ENCODE measurements at regions not wholly inside any gene's neighbourhood (a gene's known extent, or its start where the extent isn't known, plus 50 kb on each side); places are given as distances from the start of the nearest gene placed in this dataset.

DNA sequence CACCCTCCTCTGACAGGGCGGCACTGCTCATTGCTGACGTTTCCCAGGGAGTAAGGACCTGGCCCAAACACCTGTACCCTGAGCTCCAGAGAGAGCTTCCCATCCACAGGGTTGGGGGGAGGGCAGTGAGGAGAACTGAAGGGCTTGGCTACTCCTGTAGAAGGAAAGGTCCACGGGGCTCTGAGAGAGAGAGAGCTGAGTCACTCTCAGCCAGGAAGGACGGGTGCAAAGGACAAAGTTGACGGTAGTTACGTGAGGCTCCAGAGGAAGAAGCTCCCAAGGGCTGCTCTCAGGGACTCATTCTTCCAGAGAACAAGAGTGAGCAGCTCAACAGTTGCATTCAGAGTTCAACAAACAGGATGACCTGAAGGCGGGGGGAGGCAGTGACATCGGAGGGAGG, 852.5 kb downstream of the GALR1 start:
- no peak for DNase-seq (ENCODE audit: low read depth, low spot score)
- TF ChIP-seq, protein P1, sequence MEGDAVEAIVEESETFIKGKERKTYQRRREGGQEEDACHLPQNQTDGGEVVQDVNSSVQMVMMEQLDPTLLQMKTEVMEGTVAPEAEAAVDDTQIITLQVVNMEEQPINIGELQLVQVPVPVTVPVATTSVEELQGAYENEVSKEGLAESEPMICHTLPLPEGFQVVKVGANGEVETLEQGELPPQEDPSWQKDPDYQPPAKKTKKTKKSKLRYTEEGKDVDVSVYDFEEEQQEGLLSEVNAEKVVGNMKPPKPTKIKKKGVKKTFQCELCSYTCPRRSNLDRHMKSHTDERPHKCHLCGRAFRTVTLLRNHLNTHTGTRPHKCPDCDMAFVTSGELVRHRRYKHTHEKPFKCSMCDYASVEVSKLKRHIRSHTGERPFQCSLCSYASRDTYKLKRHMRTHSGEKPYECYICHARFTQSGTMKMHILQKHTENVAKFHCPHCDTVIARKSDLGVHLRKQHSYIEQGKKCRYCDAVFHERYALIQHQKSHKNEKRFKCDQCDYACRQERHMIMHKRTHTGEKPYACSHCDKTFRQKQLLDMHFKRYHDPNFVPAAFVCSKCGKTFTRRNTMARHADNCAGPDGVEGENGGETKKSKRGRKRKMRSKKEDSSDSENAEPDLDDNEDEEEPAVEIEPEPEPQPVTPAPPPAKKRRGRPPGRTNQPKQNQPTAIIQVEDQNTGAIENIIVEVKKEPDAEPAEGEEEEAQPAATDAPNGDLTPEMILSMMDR (IDR thresholded peaks at IDR 0.05; ENCODE audit: low read depth, low read length), result no peak
- no peak overlapping the region for H3K4me3 ChIP-seq (ENCODE audit: low read depth, low read length)
- in situ Hi-C loops (cut with HindIII; ENCODE audit: low sequenced_read_pairs), result no loop called here

GRCh38 chr18:78105611-78106010, 856.0 kb downstream of the GALR1 start:
- no peak for DNase-seq (ENCODE audit: low read depth, low spot score)
- H3K4me3 ChIP-seq (ENCODE audit: low read depth, low read length), result no peak overlapping the region
- in situ Hi-C loops (cut with HindIII; ENCODE audit: low sequenced_read_pairs), result no loop called here
- TF ChIP-seq, protein P1 (IDR thresholded peaks at IDR 0.05; ENCODE audit: low read depth, low read length), result no peak

DNA sequence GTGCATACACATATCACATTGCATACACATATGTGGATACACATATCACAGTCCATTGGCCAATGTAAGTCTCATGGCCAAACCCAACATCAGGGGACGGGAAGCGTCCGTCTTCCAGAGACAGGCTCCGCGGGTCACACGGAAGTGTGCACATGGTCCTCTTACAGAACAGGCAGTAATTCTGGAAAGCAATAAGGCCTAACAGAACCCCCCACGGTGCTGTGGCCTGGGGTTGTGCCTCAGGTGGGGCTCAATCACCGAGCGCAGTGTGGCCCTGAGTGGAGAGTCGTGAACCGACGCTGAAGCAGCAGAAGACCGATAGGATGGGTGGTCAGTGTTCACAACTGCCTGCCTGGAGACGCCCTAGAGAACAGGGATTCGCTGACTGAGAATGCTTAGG, 857.3 kb downstream of the GALR1 start:
- in situ Hi-C loops (cut with HindIII; ENCODE audit: low sequenced_read_pairs), result no loop called here
- TF ChIP-seq, protein P1 (IDR thresholded peaks at IDR 0.05; ENCODE audit: low read depth, low read length), result no peak

DNA sequence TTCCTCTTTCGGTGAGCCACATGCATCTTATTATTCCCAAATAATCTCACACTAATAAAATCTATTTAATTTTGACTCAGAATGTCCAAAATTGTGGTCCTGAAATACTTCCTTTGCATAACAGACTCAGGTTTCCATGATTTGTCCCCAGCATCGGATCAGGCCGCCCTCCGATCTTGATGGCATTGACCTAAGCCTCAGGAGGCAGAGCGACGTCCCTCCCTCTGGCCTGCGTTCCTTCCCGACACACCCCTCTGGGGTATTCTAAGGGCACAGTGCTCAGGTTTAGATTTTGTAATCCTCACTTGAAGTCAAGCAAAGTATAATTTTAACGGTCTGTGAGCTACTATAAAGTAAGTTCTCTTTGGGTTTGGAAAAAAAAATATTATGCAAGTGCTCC, 857.7 kb downstream of the GALR1 start:
- H3K4me3 ChIP-seq (ENCODE audit: low read depth, low read length), result no peak overlapping the region
- TF ChIP-seq, protein P1 (IDR thresholded peaks at IDR 0.05; ENCODE audit: low read depth, low read length), result no peak
- in situ Hi-C loops (cut with HindIII; ENCODE audit: low sequenced_read_pairs), result no loop called here
- DNase-seq (ENCODE audit: low read depth, low spot score), result no peak

More for the DNA sequence above, 857.3 kb downstream of the GALR1 start:
- DNase-seq (ENCODE audit: low read depth, low spot score), result no peak
- no peak overlapping the region for H3K4me3 ChIP-seq (ENCODE audit: low read depth, low read length)

- in situ Hi-C loops (cut with HindIII; ENCODE audit: low sequenced_read_pairs), result no loop called here
- H3K4me3 ChIP-seq (ENCODE audit: low read depth, low read length), result no peak overlapping the region
- no peak for DNase-seq (ENCODE audit: low read depth, low spot score)
- TF ChIP-seq, protein P1 (IDR thresholded peaks at IDR 0.05; ENCODE audit: low read depth, low read length), result no peak
Observed at GRCh38 chr18:78108554-78108953, 858.9 kb downstream of the GALR1 start.

GRCh38 chr18:78113136-78113939, 863.7 kb downstream of the GALR1 start:
- no peak overlapping the region for H3K4me3 ChIP-seq (ENCODE audit: low read depth, low read length)
- no peak for DNase-seq (ENCODE audit: low read depth, low spot score)
- TF ChIP-seq, protein P1 (IDR thresholded peaks at IDR 0.05; ENCODE audit: low read depth, low read length), result no peak
- in situ Hi-C loops (cut with HindIII; ENCODE audit: low sequenced_read_pairs), result no loop called here

Data from astrocyte of the spinal cord (primary cell).